Stimulated activated naive CD8-positive, alpha-beta T cell treated with anti-CD3 and anti-CD28 coated beads, Interleukin-15, amount 100 ng/mL, for 72 hours (primary cell): ENCODE measurements at regions not wholly inside any gene's neighbourhood (a gene's known extent, or its start where the extent isn't known, plus 50 kb on each side); places are given as distances from the start of the nearest gene placed in this dataset.
"Not testable (repeated sequence)": the region's sequence is repeated elsewhere in the genome, so short reads cannot be mapped to it uniquely, and the experiment has no call there.

ENCODE experiments used
- ATAC-seq: fragments of 150-1000 bp; cut with Tn5 transposase; 2 replicates; pipeline ENCODE4 v1.10.0; 2021; ENCODE audit warnings: mild to moderate bottlenecking, moderate library complexity
- DNase-seq, 2 donors: peaks; one replicate each; pipeline ENCODE4 v3.0.0; 2021 to 2022
- H3K27ac Mint-ChIP-seq, 2 donors: one replicate each; pipeline ENCODE4 v1.8.0; 2022; ENCODE audit warnings: mild to moderate bottlenecking in 2 of 2, mixed read lengths in 2 of 2, moderate library complexity in 2 of 2
- H3K27me3 Mint-ChIP-seq: one replicate; pipeline ENCODE4 v1.8.0; 2022; ENCODE audit warnings: mixed read lengths
- H3K4me1 Mint-ChIP-seq: one replicate; pipeline ENCODE4 v1.8.0; 2022; ENCODE audit warnings: mild to moderate bottlenecking, mixed read lengths
- H3K4me3 Mint-ChIP-seq, 2 donors: one replicate each; pipeline ENCODE4 v1.8.0; 2022; ENCODE audit warnings: mild to moderate bottlenecking in 2 of 2, mixed read lengths in 2 of 2, moderate library complexity in 1 of 2
- H3K9me3 Mint-ChIP-seq, 2 donors: one replicate each; pipeline ENCODE4 v1.8.0; 2022; ENCODE audit warnings: mixed read lengths in 2 of 2

- no peak for DNase-seq
- no peaks in the 10 kb centered on the region for H3K27me3 Mint-ChIP-seq
- ATAC-seq: no peak
- H3K27ac Mint-ChIP-seq: no peak overlapping the region
- H3K4me3 Mint-ChIP-seq: no peak overlapping the region
- H3K9me3 Mint-ChIP-seq: peaks cover 7 to 20% of the 10 kb centered on the region in 2 donors
- H3K4me1 Mint-ChIP-seq: no peaks in the 10 kb centered on the region
Observed at GRCh38 chr16:60259956-60260355, 1525.8 kb upstream of the GOT2 start.

GRCh38 chr16:60246086-60246485 lies 1512.0 kb upstream of the GOT2 start:
- ATAC-seq (no peak), DNase-seq (no peak)
- no peak overlapping the region for H3K27ac Mint-ChIP-seq
- H3K4me3 Mint-ChIP-seq: no peak overlapping the region
- no peaks in the 10 kb centered on the region for H3K4me1 Mint-ChIP-seq
- H3K9me3 Mint-ChIP-seq: peaks cover 0 to 7% of the 10 kb centered on the region in 2 donors
- no peaks in the 10 kb centered on the region for H3K27me3 Mint-ChIP-seq

GRCh38 chr16:60241671-60242070 lies 1507.6 kb upstream of the GOT2 start:
- Mint-ChIP-seq H3K27me3 (no peaks in the 10 kb centered on the region), H3K9me3 (peaks cover 0 to 12% of the 10 kb centered on the region in 2 donors), H3K27ac (no peak overlapping the region), H3K4me1 (no peaks in the 10 kb centered on the region), H3K4me3 (no peak overlapping the region)
- no peak for DNase-seq
- ATAC-seq: no peak

DNA sequence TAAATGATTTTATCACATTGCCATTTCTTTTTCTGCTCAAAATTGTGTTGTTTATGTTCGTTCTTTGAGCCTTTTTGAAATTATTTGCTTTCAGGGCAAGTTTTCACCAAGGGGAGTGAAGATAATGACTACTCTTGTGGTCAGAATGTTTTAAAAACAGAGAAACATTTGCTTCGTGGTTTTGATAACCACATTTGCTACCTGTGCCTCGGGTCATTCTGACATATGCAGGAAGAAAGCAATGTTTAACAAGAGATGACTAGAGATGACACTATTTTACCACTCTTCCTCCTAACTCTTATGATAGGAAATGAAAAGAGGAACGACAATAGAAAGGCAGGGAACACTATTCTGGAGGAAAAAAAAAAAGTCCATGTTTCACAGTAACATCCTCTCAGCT lies 1496.5 kb upstream of the GOT2 start:
- ATAC-seq: no peak
- no peaks in the 10 kb centered on the region for H3K27me3 Mint-ChIP-seq
- no peak overlapping the region for H3K4me3 Mint-ChIP-seq
- H3K9me3 Mint-ChIP-seq: peaks cover 24 to 42% of the 10 kb centered on the region in 2 donors
- no peaks in the 10 kb centered on the region for H3K4me1 Mint-ChIP-seq
- no peak overlapping the region for H3K27ac Mint-ChIP-seq
- no peak for DNase-seq

DNA sequence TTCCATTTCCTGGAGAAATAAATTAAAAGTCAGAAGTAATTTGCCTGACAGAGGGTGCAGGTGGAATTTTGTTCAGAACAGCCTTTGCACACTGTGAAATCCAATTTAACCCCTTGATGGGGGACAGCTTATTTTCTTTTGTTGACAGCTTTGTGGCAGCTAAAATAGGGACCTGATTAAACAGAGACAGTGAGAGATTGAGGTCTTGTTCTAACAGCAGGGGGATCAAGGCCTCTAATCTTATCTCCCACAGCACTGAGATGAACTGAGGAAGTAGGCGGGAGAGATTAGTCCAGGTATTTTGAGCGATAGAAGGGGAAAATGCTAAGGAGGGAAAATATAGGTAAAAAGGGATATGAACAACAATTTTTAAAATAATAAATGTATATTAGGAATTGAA lies 1491.4 kb upstream of the GOT2 start:
- Mint-ChIP-seq H3K27me3 (no peaks in the 10 kb centered on the region), H3K27ac (no peak overlapping the region), H3K9me3 (peaks cover 5 to 18% of the 10 kb centered on the region in 2 donors)

DNA sequence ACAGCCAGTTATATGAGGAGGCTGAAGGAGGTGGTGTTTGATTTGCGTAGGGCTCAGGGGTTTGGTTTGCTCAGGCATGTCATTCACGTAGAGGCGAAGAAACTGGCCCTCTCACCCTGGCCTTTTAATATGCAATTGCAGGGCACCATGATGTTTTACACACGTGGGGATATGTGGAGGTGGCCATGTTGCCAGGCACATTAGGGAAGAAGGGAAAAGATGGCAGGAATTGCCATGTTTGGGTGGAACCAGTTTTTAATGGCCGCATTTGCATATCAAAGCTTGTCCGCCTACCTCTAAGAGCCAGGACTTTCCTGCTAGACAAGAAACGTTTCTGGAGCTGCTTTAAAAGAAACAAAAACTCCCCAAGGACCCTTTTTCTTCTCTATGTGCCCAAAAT lies 1483.7 kb upstream of the GOT2 start:
- H3K4me1 Mint-ChIP-seq: no peaks in the 10 kb centered on the region
- no peak for DNase-seq
- ATAC-seq: no peak
- no peaks in the 10 kb centered on the region for H3K9me3 Mint-ChIP-seq
- no peaks in the 10 kb centered on the region for H3K27me3 Mint-ChIP-seq
- H3K4me3 Mint-ChIP-seq: no peak overlapping the region
- no peak overlapping the region for H3K27ac Mint-ChIP-seq

More for the DNA sequence above, 1491.4 kb upstream of the GOT2 start:
- ATAC-seq: no peak
- DNase-seq: no peak
- Mint-ChIP-seq H3K4me1 (no peaks in the 10 kb centered on the region), H3K4me3 (no peak overlapping the region)

DNA sequence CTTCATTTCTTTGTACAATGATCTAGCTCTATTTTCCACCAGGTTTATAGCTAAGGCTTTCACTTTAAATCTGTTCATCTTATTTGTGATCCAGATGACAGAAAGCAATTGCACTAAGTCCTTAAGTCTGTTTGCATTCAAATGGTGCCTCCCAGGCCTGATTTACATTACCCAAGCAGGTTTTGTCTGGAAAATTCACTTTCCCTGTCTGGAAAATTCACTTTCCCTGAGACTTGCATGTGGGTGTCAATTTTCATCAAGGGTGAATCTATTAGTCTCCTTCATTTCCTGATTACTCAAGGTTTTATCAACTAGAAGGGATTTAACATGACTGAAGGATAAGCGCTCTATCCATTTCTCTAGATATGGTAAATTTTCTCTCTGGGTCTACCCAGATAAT lies 1480.2 kb upstream of the GOT2 start:
- no peak overlapping the region for H3K27ac Mint-ChIP-seq
- no peaks in the 10 kb centered on the region for H3K9me3 Mint-ChIP-seq
- ATAC-seq (no peak), DNase-seq (no peak)
- H3K27me3 Mint-ChIP-seq: no peaks in the 10 kb centered on the region
- no peaks in the 10 kb centered on the region for H3K4me1 Mint-ChIP-seq
- H3K4me3 Mint-ChIP-seq: no peak overlapping the region

DNA sequence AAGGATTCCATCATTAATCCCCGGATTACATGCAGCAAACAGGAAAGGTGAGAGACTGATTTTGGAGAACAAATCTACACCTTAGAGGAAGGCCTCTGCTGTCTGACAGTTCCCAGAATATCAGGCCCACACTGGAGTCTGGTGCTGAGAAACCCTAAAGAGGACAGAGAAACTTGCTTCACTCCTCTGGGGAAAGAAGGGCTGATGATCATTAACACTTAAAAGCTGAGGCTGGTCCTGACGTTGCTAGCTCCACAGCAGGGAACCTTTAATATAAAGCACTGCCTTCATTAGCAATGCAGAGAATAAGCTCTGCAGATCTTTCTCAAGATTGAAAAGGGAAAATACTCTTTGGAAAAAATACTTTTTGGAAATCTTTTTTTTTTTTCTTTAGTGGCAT lies 1472.4 kb upstream of the GOT2 start:
- H3K4me3 Mint-ChIP-seq: no peak overlapping the region
- ATAC-seq (no peak), DNase-seq (no peak)
- H3K27me3 Mint-ChIP-seq: no peaks in the 10 kb centered on the region
- H3K9me3 Mint-ChIP-seq: no peaks in the 10 kb centered on the region
- no peak overlapping the region for H3K27ac Mint-ChIP-seq
- H3K4me1 Mint-ChIP-seq: no peaks in the 10 kb centered on the region

DNA sequence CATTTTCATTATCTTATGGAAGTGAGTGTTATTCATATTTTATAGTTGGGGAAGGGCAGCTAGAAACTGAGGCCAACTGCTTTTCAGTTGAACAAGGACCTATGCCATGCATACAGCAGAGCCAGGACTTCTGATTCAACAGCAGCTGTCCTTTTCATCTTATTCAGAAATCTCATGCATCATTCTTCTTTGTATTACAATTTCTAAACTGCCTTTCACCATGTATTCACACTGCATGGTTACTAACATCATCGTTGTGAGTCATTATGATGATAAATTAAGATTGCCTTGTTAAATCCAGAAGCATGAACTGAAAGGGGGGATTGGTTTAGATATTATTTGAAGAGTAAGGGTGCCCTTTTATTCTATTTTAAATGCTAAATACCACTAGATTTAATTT lies 1470.1 kb upstream of the GOT2 start:
- Mint-ChIP-seq H3K4me3 (no peak overlapping the region), H3K27me3 (no peaks in the 10 kb centered on the region), H3K27ac (no peak overlapping the region), H3K9me3 (peaks cover 0 to 7% of the 10 kb centered on the region in 2 donors), H3K4me1 (no peaks in the 10 kb centered on the region)
- DNase-seq (no peak), ATAC-seq (no peak)

DNA sequence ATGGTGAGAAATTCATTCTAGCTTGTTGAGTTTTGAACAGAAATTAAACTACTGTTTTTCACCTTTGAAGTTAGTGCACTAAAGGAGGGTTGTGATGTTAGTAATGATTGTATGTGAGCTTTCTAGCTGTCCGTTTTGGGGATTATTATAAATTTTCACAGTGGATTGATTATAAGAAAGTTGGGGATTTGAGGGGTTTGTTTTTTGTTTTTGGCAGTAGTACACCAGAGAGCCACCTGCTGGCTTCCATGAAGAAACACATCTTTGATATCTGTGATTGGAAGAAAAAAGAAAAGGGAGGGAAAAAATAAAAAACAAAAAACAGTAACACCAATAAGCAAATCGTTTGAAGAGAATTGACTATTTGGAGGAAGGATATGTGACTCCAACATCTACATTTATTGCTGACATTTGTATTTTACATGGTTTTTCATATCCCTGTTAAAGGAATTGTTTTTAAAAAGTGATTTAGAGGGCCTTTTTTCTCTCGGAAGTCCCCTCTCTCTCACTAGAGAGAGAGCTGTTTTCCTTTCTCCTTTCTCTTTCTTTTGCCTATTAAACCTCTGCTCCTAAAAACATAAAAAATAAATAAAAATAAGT lies 1469.5 kb upstream of the GOT2 start:
- Mint-ChIP-seq H3K9me3 (peaks cover 0 to 10% of the 10 kb centered on the region in 2 donors), H3K4me1 (no peaks in the 10 kb centered on the region), H3K27ac (no peak overlapping the region), H3K4me3 (no peak overlapping the region), H3K27me3 (no peaks in the 10 kb centered on the region)
- no peak for ATAC-seq
- DNase-seq: no peak

DNA sequence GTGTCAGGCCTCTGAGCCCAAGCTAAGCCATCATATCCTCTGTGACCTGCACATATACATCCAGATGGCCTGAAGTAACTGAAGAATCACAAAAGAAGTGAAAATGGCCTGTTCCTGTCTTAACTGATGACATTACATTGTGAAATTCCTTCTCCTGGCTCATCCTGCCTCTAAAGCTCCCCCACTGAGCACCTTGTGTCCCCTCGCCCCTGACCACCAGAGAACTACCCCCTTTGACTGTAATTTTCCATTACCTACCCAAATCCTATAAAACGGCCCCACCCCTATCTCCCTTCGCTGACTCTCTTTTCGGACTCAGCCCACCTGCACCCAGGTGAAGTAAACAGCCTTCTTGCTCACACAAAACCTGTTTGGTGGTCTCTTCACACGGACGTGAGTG lies 1466.6 kb upstream of the GOT2 start:
- H3K27me3 Mint-ChIP-seq, DNase-seq, H3K4me3 Mint-ChIP-seq, H3K4me1 Mint-ChIP-seq, ATAC-seq, H3K27ac Mint-ChIP-seq: not testable (repeated sequence)
- H3K9me3 Mint-ChIP-seq: peaks cover 0 to 11% of the 10 kb centered on the region in 2 donors

GRCh38 chr16:60200161-60200560 lies 1466.0 kb upstream of the GOT2 start:
- H3K4me3 Mint-ChIP-seq: no peak overlapping the region
- ATAC-seq (no peak), DNase-seq (no peak)
- no peaks in the 10 kb centered on the region for H3K4me1 Mint-ChIP-seq
- H3K27ac Mint-ChIP-seq: no peak overlapping the region
- H3K27me3 Mint-ChIP-seq: no peaks in the 10 kb centered on the region
- H3K9me3 Mint-ChIP-seq: peaks cover 0 to 11% of the 10 kb centered on the region in 2 donors

DNA sequence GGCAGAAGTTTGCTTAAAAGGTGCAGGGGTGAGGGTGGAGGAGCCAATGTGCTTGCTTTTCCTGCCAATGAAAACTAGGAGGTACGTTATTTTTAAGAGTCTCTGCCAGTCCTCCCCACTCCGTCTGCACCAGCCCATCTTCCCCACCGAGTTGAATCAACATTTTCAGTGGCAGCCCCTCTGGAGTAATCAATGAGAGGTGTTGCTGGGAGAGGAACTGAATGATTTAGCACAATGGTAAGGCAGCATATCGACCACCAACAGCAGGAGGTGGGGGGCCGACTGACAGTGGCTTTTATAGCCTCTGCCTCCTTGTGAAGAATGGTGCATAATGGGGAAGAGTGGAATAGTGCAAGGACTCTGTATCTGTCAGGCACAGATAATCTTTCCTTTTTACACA lies 1465.0 kb upstream of the GOT2 start:
- no peaks in the 10 kb centered on the region for H3K27me3 Mint-ChIP-seq
- H3K9me3 Mint-ChIP-seq: peaks cover 0 to 11% of the 10 kb centered on the region in 2 donors
- H3K4me1 Mint-ChIP-seq: no peaks in the 10 kb centered on the region
- ATAC-seq (no peak), DNase-seq (no peak)
- H3K4me3 Mint-ChIP-seq: no peak overlapping the region
- no peak overlapping the region for H3K27ac Mint-ChIP-seq

GRCh38 chr16:60181536-60181935 lies 1447.4 kb upstream of the GOT2 start:
- no peak for ATAC-seq
- DNase-seq: no peak
- Mint-ChIP-seq H3K4me1 (no peaks in the 10 kb centered on the region), H3K27ac (no peak overlapping the region), H3K9me3 (peaks cover 23 to 29% of the 10 kb centered on the region in 2 donors), H3K27me3 (no peaks in the 10 kb centered on the region), H3K4me3 (no peak overlapping the region)

DNA sequence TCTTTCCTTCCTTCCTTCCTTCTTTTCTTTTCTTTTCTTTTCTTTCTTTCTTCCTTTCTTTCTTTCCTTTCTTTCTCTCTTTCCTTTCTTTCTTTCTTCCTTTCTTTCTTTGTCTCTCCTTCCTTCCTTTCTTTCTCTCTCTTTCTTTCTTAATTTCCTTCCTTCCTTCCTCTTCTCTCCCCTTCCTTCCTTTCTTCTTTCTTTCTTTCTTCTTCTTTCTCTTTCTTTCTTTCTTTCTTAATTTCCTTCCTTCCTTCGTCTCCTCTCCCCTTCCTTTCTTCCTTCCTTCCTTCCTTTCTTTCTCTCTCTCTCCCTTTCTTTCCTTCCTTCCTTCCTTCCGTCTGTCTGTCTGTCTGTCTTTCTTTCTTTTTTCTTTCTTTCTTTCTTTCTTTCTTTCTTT lies 1446.5 kb upstream of the GOT2 start:
- Mint-ChIP-seq H3K4me3 (no peak overlapping the region), H3K27me3 (no peaks in the 10 kb centered on the region), H3K27ac (peak overlapping the region in 1 of 2 donors; percentile 0), H3K9me3 (peaks cover 23 to 29% of the 10 kb centered on the region in 2 donors), H3K4me1 (no peaks in the 10 kb centered on the region)
- DNase-seq (no peak), ATAC-seq (no peak)

DNA sequence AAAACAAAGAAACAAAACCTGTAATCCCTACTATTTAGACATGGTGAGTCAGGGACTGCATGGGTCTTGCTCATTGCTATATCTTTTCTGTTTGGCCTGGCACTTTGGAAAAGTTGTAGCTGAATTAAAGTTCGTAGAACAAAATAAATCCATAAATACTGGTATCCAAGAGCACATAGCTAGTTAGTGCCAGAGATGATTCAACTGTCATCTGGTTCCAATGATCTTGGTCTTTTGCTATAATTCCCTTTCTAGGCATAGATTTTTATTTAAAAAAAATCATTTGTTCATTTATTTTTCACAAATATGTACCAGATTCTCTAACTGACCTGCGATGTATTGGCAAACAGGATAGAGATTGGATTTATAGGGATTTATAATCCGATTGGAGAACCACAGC lies 1436.1 kb upstream of the GOT2 start:
- no peaks in the 10 kb centered on the region for H3K27me3 Mint-ChIP-seq
- DNase-seq (no peak), ATAC-seq (no peak)
- no peak overlapping the region for H3K27ac Mint-ChIP-seq
- no peak overlapping the region for H3K4me3 Mint-ChIP-seq
- no peaks in the 10 kb centered on the region for H3K4me1 Mint-ChIP-seq
- H3K9me3 Mint-ChIP-seq: peaks cover 18 to 19% of the 10 kb centered on the region in 2 donors

DNA sequence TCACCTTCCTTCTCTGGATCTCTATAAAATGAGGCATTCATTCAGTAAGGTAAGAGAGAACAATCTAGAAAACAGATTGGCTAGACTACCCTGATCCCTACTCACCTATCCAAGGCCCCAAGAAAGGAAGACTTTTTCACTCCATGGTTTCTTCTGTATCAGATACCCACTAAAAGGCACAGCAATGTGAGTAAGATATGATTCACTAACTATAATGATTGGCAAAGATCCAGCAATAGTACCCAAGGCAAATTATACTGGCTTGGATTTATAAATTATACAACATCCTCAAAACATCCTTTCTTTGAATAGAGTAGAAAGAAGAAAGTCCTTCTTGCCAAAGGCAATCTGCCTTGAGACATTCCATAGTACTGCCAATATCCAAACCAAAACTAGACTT lies 1432.0 kb upstream of the GOT2 start:
- Mint-ChIP-seq H3K4me3 (no peak overlapping the region), H3K27ac (no peak overlapping the region), H3K27me3 (no peaks in the 10 kb centered on the region), H3K9me3 (peaks cover 5 to 12% of the 10 kb centered on the region in 2 donors), H3K4me1 (no peaks in the 10 kb centered on the region)
- ATAC-seq: no peak
- no peak for DNase-seq
